ENCODE measurements at regions not wholly inside any gene's neighbourhood (a gene's known extent, or its start where the extent isn't known, plus 50 kb on each side); places are given as distances from the start of the nearest gene placed in this dataset.
"Not testable (repeated sequence)": the region's sequence is repeated elsewhere in the genome, so short reads cannot be mapped to it uniquely, and the experiment has no call there.

- Mint-ChIP-seq H3K4me1 (no peaks in the 10 kb centered on the region), H3K27me3 (no peaks in the 10 kb centered on the region), H3K36me3 (ENCODE audit: low read depth) (no peaks in the 10 kb centered on the region), H3K27ac (no peak overlapping the region), H3K4me3 (no peak overlapping the region), H3K9me3 (ENCODE audit: low read depth) (peaks cover 4% of the 10 kb centered on the region)
- ATAC-seq (no peak), DNase-seq (no peak)
- ChIA-PET POLR2A (no interaction called here), CTCF (no interaction called here)
- intact Hi-C loops (cut with DNase I, micrococcal nuclease) = no loop called here
These were observed 792.7 kb downstream of the MAT2B start for GRCh38 chr5:164298165-164298564.

GRCh38 chr5:164300295-164300694 is 794.9 kb downstream of the MAT2B start:
- CTCF ChIA-PET = no interaction called here
- no peaks in the 10 kb centered on the region for H3K9me3 Mint-ChIP-seq (ENCODE audit: low read depth)
- no peaks in the 10 kb centered on the region for H3K36me3 Mint-ChIP-seq (ENCODE audit: low read depth)
- no peaks in the 10 kb centered on the region for H3K4me1 Mint-ChIP-seq
- no peak for ATAC-seq
- intact Hi-C loops (cut with DNase I, micrococcal nuclease) = no loop called here
- DNase-seq = no peak
- H3K4me3 Mint-ChIP-seq = no peak overlapping the region
- no peak overlapping the region for H3K27ac Mint-ChIP-seq
- POLR2A ChIA-PET = no interaction called here
- H3K27me3 Mint-ChIP-seq = no peaks in the 10 kb centered on the region

- POLR2A ChIA-PET = no interaction called here
- Mint-ChIP-seq H3K27ac (no peak overlapping the region), H3K4me1 (no peaks in the 10 kb centered on the region), H3K9me3 (ENCODE audit: low read depth) (no peaks in the 10 kb centered on the region), H3K4me3 (no peak overlapping the region), H3K36me3 (ENCODE audit: low read depth) (no peaks in the 10 kb centered on the region), H3K27me3 (no peaks in the 10 kb centered on the region)
- DNase-seq (no peak), ATAC-seq (no peak)
- intact Hi-C loops (cut with DNase I, micrococcal nuclease) = no loop called here
- CTCF ChIA-PET = no interaction called here
These were observed 795.7 kb downstream of the MAT2B start for GRCh38 chr5:164301136-164301535.

- ChIA-PET CTCF (no interaction called here), POLR2A (no interaction called here)
- no peak for ATAC-seq
- no peak for DNase-seq
- H3K27ac Mint-ChIP-seq = no peak overlapping the region
- intact Hi-C loops (cut with DNase I, micrococcal nuclease) = no loop called here
- H3K4me3 Mint-ChIP-seq = no peak overlapping the region
- peaks cover 4% of the 10 kb centered on the region for H3K9me3 Mint-ChIP-seq (ENCODE audit: low read depth)
- H3K4me1 Mint-ChIP-seq = no peaks in the 10 kb centered on the region
- no peaks in the 10 kb centered on the region for H3K27me3 Mint-ChIP-seq
- no peaks in the 10 kb centered on the region for H3K36me3 Mint-ChIP-seq (ENCODE audit: low read depth)
These were observed 796.3 kb downstream of the MAT2B start for GRCh38 chr5:164301708-164302107.

- H3K4me3 Mint-ChIP-seq = no peak overlapping the region
- peaks cover 4% of the 10 kb centered on the region for H3K9me3 Mint-ChIP-seq (ENCODE audit: low read depth)
- CTCF ChIA-PET = no interaction called here
- no peaks in the 10 kb centered on the region for H3K4me1 Mint-ChIP-seq
- no peaks in the 10 kb centered on the region for H3K27me3 Mint-ChIP-seq
- ATAC-seq (no peak), DNase-seq (no peak)
- no peaks in the 10 kb centered on the region for H3K36me3 Mint-ChIP-seq (ENCODE audit: low read depth)
- POLR2A ChIA-PET = no interaction called here
- intact Hi-C loops (cut with DNase I, micrococcal nuclease) = no loop called here
- no peak overlapping the region for H3K27ac Mint-ChIP-seq
These were observed 797.3 kb downstream of the MAT2B start for GRCh38 chr5:164302533-164303235.

- no peak for ATAC-seq
- CTCF ChIA-PET = no interaction called here
- intact Hi-C loops (cut with DNase I, micrococcal nuclease) = no loop called here
- Mint-ChIP-seq H3K36me3 (ENCODE audit: low read depth) (no peaks in the 10 kb centered on the region), H3K9me3 (ENCODE audit: low read depth) (peaks cover 7% of the 10 kb centered on the region), H3K4me1 (no peaks in the 10 kb centered on the region), H3K4me3 (no peak overlapping the region), H3K27ac (no peak overlapping the region), H3K27me3 (no peaks in the 10 kb centered on the region)
- DNase-seq = no peak
- POLR2A ChIA-PET = no interaction called here
These were observed 798.3 kb downstream of the MAT2B start for GRCh38 chr5:164303646-164304215.

- Mint-ChIP-seq H3K27ac (no peak overlapping the region), H3K36me3 (ENCODE audit: low read depth) (no peaks in the 10 kb centered on the region), H3K4me3 (no peak overlapping the region), H3K27me3 (no peaks in the 10 kb centered on the region), H3K9me3 (ENCODE audit: low read depth) (peaks cover 7% of the 10 kb centered on the region), H3K4me1 (no peaks in the 10 kb centered on the region)
- POLR2A ChIA-PET = no interaction called here
- DNase-seq = no peak
- CTCF ChIA-PET = no interaction called here
- ATAC-seq = no peak
- intact Hi-C loops (cut with DNase I, micrococcal nuclease) = no loop called here
These were observed 801.2 kb downstream of the MAT2B start for GRCh38 chr5:164306662-164307061.

- POLR2A ChIA-PET = no interaction called here
- H3K4me1 Mint-ChIP-seq = no peaks in the 10 kb centered on the region
- H3K4me3 Mint-ChIP-seq = no peak overlapping the region
- ATAC-seq = no peak
- no peak for DNase-seq
- no peaks in the 10 kb centered on the region for H3K36me3 Mint-ChIP-seq (ENCODE audit: low read depth)
- intact Hi-C loops (cut with DNase I, micrococcal nuclease) = no loop called here
- peaks cover 5% of the 10 kb centered on the region for H3K9me3 Mint-ChIP-seq (ENCODE audit: low read depth)
- no peaks in the 10 kb centered on the region for H3K27me3 Mint-ChIP-seq
- H3K27ac Mint-ChIP-seq = no peak overlapping the region
- CTCF ChIA-PET = no interaction called here
These were observed 807.4 kb downstream of the MAT2B start for GRCh38 chr5:164312801-164313200.

- Mint-ChIP-seq H3K4me1 (no peaks in the 10 kb centered on the region), H3K27ac (no peak overlapping the region), H3K9me3 (ENCODE audit: low read depth) (peaks cover 6% of the 10 kb centered on the region), H3K36me3 (ENCODE audit: low read depth) (no peaks in the 10 kb centered on the region), H3K27me3 (no peaks in the 10 kb centered on the region), H3K4me3 (no peak overlapping the region)
- ChIA-PET CTCF (no interaction called here), POLR2A (no interaction called here)
- ATAC-seq (no peak), DNase-seq (no peak)
- intact Hi-C loops (cut with DNase I, micrococcal nuclease) = no loop called here
These were observed 812.3 kb downstream of the MAT2B start for GRCh38 chr5:164317676-164318075.

- H3K4me1 Mint-ChIP-seq = no peaks in the 10 kb centered on the region
These were observed 813.7 kb downstream of the MAT2B start for GRCh38 chr5:164319161-164319560.

GRCh38 chr5:164324239-164324638 is 818.8 kb downstream of the MAT2B start:
- ChIA-PET POLR2A (no interaction called here), CTCF (no interaction called here)
- DNase-seq (no peak), ATAC-seq (no peak)
- no peak overlapping the region for H3K27ac Mint-ChIP-seq
- intact Hi-C loops (cut with DNase I, micrococcal nuclease) = no loop called here
- peaks cover 19% of the 10 kb centered on the region for H3K9me3 Mint-ChIP-seq (ENCODE audit: low read depth)
- H3K36me3 Mint-ChIP-seq (ENCODE audit: low read depth) = no peaks in the 10 kb centered on the region
- H3K4me1 Mint-ChIP-seq = no peaks in the 10 kb centered on the region
- no peak overlapping the region for H3K4me3 Mint-ChIP-seq
- no peaks in the 10 kb centered on the region for H3K27me3 Mint-ChIP-seq

More at GRCh38 chr5:164319161-164319560, 813.7 kb downstream of the MAT2B start:
- Mint-ChIP-seq H3K36me3 (ENCODE audit: low read depth) (no peaks in the 10 kb centered on the region), H3K27me3 (no peaks in the 10 kb centered on the region), H3K4me3 (no peak overlapping the region), H3K9me3 (ENCODE audit: low read depth) (peaks cover 5% of the 10 kb centered on the region), H3K27ac (no peak overlapping the region)
- CTCF ChIA-PET = no interaction called here
- POLR2A ChIA-PET = no interaction called here
- intact Hi-C loops (cut with DNase I, micrococcal nuclease) = no loop called here
- DNase-seq (no peak), ATAC-seq (no peak)

- Mint-ChIP-seq H3K9me3 (ENCODE audit: low read depth) (peaks cover 16% of the 10 kb centered on the region), H3K27ac (no peak overlapping the region), H3K4me3 (no peak overlapping the region), H3K4me1 (no peaks in the 10 kb centered on the region), H3K27me3 (no peaks in the 10 kb centered on the region), H3K36me3 (ENCODE audit: low read depth) (no peaks in the 10 kb centered on the region)
- intact Hi-C loops (cut with DNase I, micrococcal nuclease) = no loop called here
- CTCF ChIA-PET = no interaction called here
- DNase-seq (no peak), ATAC-seq (no peak)
- POLR2A ChIA-PET = no interaction called here
These were observed 820.8 kb downstream of the MAT2B start for GRCh38 chr5:164326219-164326618.

- H3K4me3 Mint-ChIP-seq; ATAC-seq; H3K27me3 Mint-ChIP-seq; H3K4me1 Mint-ChIP-seq; H3K27ac Mint-ChIP-seq; POLR2A ChIA-PET; H3K36me3 Mint-ChIP-seq (ENCODE audit: low read depth); CTCF ChIA-PET; DNase-seq; intact Hi-C loops (cut with DNase I, micrococcal nuclease): not testable (repeated sequence)
- H3K9me3 Mint-ChIP-seq (ENCODE audit: low read depth) = peaks cover 16% of the 10 kb centered on the region
These were observed 821.7 kb downstream of the MAT2B start for GRCh38 chr5:164327166-164327565.
